A549 (cell line): ENCODE measurements at regions not wholly inside any gene's neighbourhood (a gene's known extent, or its start where the extent isn't known, plus 50 kb on each side); places are given as distances from the start of the nearest gene placed in this dataset.

Source experiments
- ATAC-seq, 2 experiments: fragments of 200-7000 bp in 1 of 2; fragments of >200 bp in 1 of 2; cut with Nextera tagmentation in 1 of 2; cut with Tn5 transposase in 1 of 2; 3 replicates each; pipeline versions ENCODE4 v1.8.0 to v1.9.1; 2018 to 2020; ENCODE audit warnings: mild to moderate bottlenecking in 1 of 2, moderate library complexity in 1 of 2
- CTCF ChIA-PET: fragments of 300-600 bp; sonication (Branson Sonifier 250); formaldehyde crosslinking; extraction: SDS; loops from one replicate; lab custom pipeline; 2021; ENCODE audit warnings: antibody characterized with exemption, inconsistent platforms; lab: Yijun Ruan, JAX
- POLR2A ChIA-PET: fragments of 350-600 bp; formaldehyde crosslinking; extraction: SDS; loops from one replicate; lab custom pipeline; 2021; ENCODE audit warnings: antibody characterized with exemption, inconsistent platforms; lab: Yijun Ruan, JAX
- DNase-seq, 2 experiments: peaks; one replicate each; pipeline versions ENCODE4 v3.0.0 to v3.0.0-alpha.2; 2011 to 2016; ENCODE audit warnings: low read depth in 1 of 2, low spot score in 1 of 2
- FAIRE-seq: peaks from 2 replicates; lab custom pipeline; 2011; peaks lifted over from hg19 to GRCh38; lab: Jason Lieb, UNC
- H3K27ac ChIP-seq, 2 experiments: fragments of >200 bp; sonication (Bioruptor Twin); formaldehyde crosslinking; 3 replicates each; pipeline ENCODE4 v1.5.1; 2016 to 2017
- H3K4me1 ChIP-seq: fragments of >200 bp; sonication (Bioruptor Twin); formaldehyde crosslinking; 3 replicates; pipeline ENCODE4 v1.6.1; 2016
- H3K4me2 ChIP-seq: fragments of >200 bp; sonication (Bioruptor Twin); formaldehyde crosslinking; 3 replicates; pipeline ENCODE4 v1.6.1; 2016
- H3K4me3 ChIP-seq: fragments of >200 bp; sonication (Bioruptor Twin); formaldehyde crosslinking; 3 replicates; pipeline ENCODE4 v1.5.1; 2016
- H3K9me3 ChIP-seq: fragments of >200 bp; sonication (Bioruptor Twin); formaldehyde crosslinking; 3 replicates; pipeline ENCODE4 v1.6.1; 2016
- BHLHE40 ChIP-seq: IDR thresholded peaks from 2 replicates; pipeline ENCODE4 v1.6.1; 2012; ENCODE audit warnings: low read depth, low read length, inconsistent platforms
- CHD2 ChIP-seq: fragments of 150-350 bp; IDR thresholded peaks from 2 replicates; pipeline ENCODE4 v1.6.1; 2014; ENCODE audit warnings: low read length; ENCODE audit not compliant: partially characterized antibody
- MAFK ChIP-seq: fragments of 450-650 bp; IDR thresholded peaks from 2 replicates; pipeline ENCODE4 v1.6.1; 2014; ENCODE audit not compliant: partially characterized antibody
- WGBS: methylation state at CpG from one replicate; pipeline ENCODE4 v1.1.6; 2017; ENCODE audit errors: missing lambda C conversion rate; 5-methylcytosine and 5-hydroxymethylcytosine counted together
- TF ChIP-seq, protein P1 (sequence below): IDR thresholded peaks from 2 replicates; pipeline ENCODE4 v1.6.1; 2012
- TF ChIP-seq, protein P2 (sequence below): IDR thresholded peaks from 2 replicates; pipeline ENCODE4 v1.6.1; 2012

DNA sequence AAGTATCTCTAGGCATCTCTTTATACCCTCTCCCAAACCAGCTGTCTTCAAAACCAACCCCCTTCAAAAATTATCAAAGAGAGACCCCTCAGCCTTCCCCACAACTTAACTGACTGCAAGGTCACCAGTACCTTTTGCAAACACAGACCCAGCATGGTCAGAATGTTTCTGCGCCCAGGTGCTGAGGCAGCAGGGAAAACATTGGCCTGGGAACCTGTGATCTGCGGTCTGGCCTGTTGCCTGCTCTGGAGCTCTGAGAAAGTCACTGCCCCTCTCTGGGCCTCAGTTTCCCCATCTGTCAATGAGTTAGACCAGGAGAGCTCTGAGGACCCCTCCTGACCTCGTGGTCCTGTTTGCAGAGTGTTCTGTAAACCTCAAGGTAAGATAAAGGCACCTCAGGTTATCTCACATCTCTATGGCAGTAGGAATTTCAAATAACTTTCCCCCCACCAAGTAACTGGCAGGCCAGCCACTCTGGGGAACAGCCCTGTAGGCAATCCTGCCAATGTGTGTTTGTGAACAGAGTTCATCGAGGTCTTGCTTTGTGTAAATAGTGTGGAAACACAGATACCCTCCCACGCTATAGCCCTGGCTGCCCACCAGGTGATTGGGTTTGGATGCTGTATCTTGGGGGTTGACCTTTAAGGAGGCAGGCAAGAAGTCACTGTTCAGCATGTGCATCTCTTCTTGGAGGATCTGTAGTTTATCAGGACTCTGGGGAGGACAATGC is 50.0 kb upstream of the SMAD6 start:
- Histone ChIP-seq H3K4me1 (peaks cover 14% of the 10 kb centered on the region), H3K9me3 (no peaks in the 10 kb centered on the region), H3K27ac (no peak overlapping the region), H3K4me3 (no peak overlapping the region), H3K4me2 (no peak overlapping the region)
- DNase-seq (no peak), ATAC-seq (no peak), FAIRE-seq (no peak)
- POLR2A ChIA-PET, result no interaction called here
- CTCF ChIA-PET, result interaction anchor here (0.8 to 1.5 kb wide), 4 partner anchors 47 to 122 kb away, joined by 3 to 6 read pairs (median 3); no protein-coding TSS in a partner anchor
- 59% methylated on average over 5 of the region's 5 CpGs for WGBS
- TF ChIP-seq CHD2 (no peak), MAFK (no peak), BHLHE40 (no peak)
- TF ChIP-seq, protein P1, sequence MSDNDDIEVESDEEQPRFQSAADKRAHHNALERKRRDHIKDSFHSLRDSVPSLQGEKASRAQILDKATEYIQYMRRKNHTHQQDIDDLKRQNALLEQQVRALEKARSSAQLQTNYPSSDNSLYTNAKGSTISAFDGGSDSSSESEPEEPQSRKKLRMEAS, result no peak
- TF ChIP-seq, protein P2, sequence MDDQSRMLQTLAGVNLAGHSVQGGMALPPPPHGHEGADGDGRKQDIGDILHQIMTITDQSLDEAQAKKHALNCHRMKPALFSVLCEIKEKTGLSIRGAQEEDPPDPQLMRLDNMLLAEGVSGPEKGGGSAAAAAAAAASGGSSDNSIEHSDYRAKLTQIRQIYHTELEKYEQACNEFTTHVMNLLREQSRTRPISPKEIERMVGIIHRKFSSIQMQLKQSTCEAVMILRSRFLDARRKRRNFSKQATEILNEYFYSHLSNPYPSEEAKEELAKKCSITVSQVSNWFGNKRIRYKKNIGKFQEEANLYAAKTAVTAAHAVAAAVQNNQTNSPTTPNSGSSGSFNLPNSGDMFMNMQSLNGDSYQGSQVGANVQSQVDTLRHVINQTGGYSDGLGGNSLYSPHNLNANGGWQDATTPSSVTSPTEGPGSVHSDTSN, result no peak
